B cell (primary cell): ENCODE measurements at regions not wholly inside any gene's neighbourhood (a gene's known extent, or its start where the extent isn't known, plus 50 kb on each side); places are given as distances from the start of the nearest gene placed in this dataset.

Source experiments
- EZH2 ChIP-seq: IDR thresholded peaks from 2 replicates; pipeline ENCODE4 v1.6.1; 2012; ENCODE audit warnings: borderline replicate concordance, low read depth, mild to moderate bottlenecking, moderate library complexity, low read length; ENCODE audit not compliant: insufficient read depth, poor library complexity, severe bottlenecking
- TF ChIP-seq, protein P1 (sequence below): fragments of 200-600 bp; IDR thresholded peaks from one replicate; pipeline ENCODE4 v1.8.0; 2022; ENCODE audit warnings: antibody characterized with exemption, mild to moderate bottlenecking

GRCh38 chr13:38415233-38415632, 65.6 kb downstream of the UFM1 start:
- TF ChIP-seq, protein P1, sequence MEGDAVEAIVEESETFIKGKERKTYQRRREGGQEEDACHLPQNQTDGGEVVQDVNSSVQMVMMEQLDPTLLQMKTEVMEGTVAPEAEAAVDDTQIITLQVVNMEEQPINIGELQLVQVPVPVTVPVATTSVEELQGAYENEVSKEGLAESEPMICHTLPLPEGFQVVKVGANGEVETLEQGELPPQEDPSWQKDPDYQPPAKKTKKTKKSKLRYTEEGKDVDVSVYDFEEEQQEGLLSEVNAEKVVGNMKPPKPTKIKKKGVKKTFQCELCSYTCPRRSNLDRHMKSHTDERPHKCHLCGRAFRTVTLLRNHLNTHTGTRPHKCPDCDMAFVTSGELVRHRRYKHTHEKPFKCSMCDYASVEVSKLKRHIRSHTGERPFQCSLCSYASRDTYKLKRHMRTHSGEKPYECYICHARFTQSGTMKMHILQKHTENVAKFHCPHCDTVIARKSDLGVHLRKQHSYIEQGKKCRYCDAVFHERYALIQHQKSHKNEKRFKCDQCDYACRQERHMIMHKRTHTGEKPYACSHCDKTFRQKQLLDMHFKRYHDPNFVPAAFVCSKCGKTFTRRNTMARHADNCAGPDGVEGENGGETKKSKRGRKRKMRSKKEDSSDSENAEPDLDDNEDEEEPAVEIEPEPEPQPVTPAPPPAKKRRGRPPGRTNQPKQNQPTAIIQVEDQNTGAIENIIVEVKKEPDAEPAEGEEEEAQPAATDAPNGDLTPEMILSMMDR: no peak
- TF ChIP-seq EZH2: no peak
